ENCODE measurements at regions not wholly inside any gene's neighbourhood (a gene's known extent, or its start where the extent isn't known, plus 50 kb on each side); places are given as distances from the start of the nearest gene placed in this dataset.

GRCh38 chr1:211183747-211184313 lies 49.9 kb upstream of the KCNH1 start:
- no peak overlapping the region for H3K27ac ChIP-seq (ENCODE audit: insufficient read depth, low read depth, low read length)
- H3K4me1 ChIP-seq (ENCODE audit: control insufficient read depth, extremely low read depth, insufficient read depth, low read length): no peaks in the 10 kb centered on the region
- H3K79me2 ChIP-seq (ENCODE audit: control insufficient read depth, insufficient read depth, low read length): no peaks in the 10 kb centered on the region
- H3K36me3 ChIP-seq (ENCODE audit: control insufficient read depth in 2 of 2, extremely low read depth in 1 of 2, insufficient read depth in 2 of 2, low read length in 2 of 2): no peaks in the 10 kb centered on the region
- H3K4me3 ChIP-seq (replicated peaks in 1 of 3; ENCODE audit: insufficient read depth in 1 of 3, low read depth in 1 of 3, low read length in 3 of 3): no peak overlapping the region
- no peaks in the 10 kb centered on the region for H3K27me3 ChIP-seq (ENCODE audit: control insufficient read depth in 2 of 2, insufficient read depth in 2 of 2, low read length in 2 of 2)
- intact Hi-C loops (cut with micrococcal nuclease) (no loop called here), dilution Hi-C loops (cut with MboI; ENCODE audit: extremely low pct_ligation_motif_present, low sequenced_read_pairs) (no loop called here)
- TF ChIP-seq FOS (IDR thresholded peaks at IDR 0.05; ENCODE audit: borderline replicate concordance, insufficient read depth, low read length) (no peak), POLR2AphosphoS5 (IDR thresholded peaks at IDR 0.05; ENCODE audit: insufficient read depth, low read depth, low read length) (no peak), MAX (IDR thresholded peaks at IDR 0.05; ENCODE audit: insufficient read depth, insufficient read length) (no peak), CTCF (IDR thresholded peaks at IDR 0.05; ENCODE audit: extremely low read depth in 1 of 2, insufficient read depth in 1 of 2, low read depth in 1 of 2, low read length in 2 of 2) (no peak), GATA2 (IDR thresholded peaks at IDR 0.05; ENCODE audit: insufficient read depth, insufficient read length, low read depth, low read length) (no peak), EZH2 (IDR thresholded peaks at IDR 0.05; ENCODE audit: borderline replicate concordance, low read depth, low read length, severe bottlenecking) (no peak), POLR2A (IDR thresholded peaks at IDR 0.05; ENCODE audit: low read depth, low read length) (no peak), JUN (IDR thresholded peaks at IDR 0.05; ENCODE audit: borderline replicate concordance, insufficient read depth, insufficient read length, low read depth) (no peak), MYC (IDR thresholded peaks at IDR 0.05; ENCODE audit: low read depth, low read length) (no peak)
- DNase-seq (ENCODE audit: low read depth, low spot score): no peak
- BruUV-seq (replicated peaks): no TSS peak
- no peaks in the 10 kb centered on the region for H3K9me3 ChIP-seq (replicated peaks; ENCODE audit: control insufficient read depth, insufficient read depth, low read length)
- H2AFZ ChIP-seq (ENCODE audit: low read depth, low read length): no peak overlapping the region
- ChIA-PET POLR2A (no interaction called here), CTCF (no interaction called here)
- no peaks in the 10 kb centered on the region for H3K9me1 ChIP-seq (replicated peaks; ENCODE audit: control insufficient read depth, extremely low read depth, insufficient read depth, low read length)
- H3K4me2 ChIP-seq (ENCODE audit: insufficient read depth, low read length): no peak overlapping the region
- H4K20me1 ChIP-seq (replicated peaks; ENCODE audit: control insufficient read depth, extremely low read depth, insufficient read depth, low read length): no peaks in the 10 kb centered on the region
- H3K9ac ChIP-seq (replicated peaks; ENCODE audit: extremely low read depth, insufficient read depth, low read length): no peak overlapping the region
- FAIRE-seq: no peak

Data from endothelial cell of umbilical vein (primary cell).